Testis (tissue), 2 donors: ENCODE measurements at regions not wholly inside any gene's neighbourhood (a gene's known extent, or its start where the extent isn't known, plus 50 kb on each side); places are given as distances from the start of the nearest gene placed in this dataset.

Experiments used
- CTCF ChIP-seq, 3 experiments: fragments of 450-650 bp in 2 of 3; fragments of 200-600 bp in 1 of 3; sonication (generic) in 1 of 3; IDR thresholded peaks; one replicate each; pipeline ENCODE4 v1.5.1; 2016 to 2019; ENCODE audit warnings: antibody characterized with exemption in 3 of 3, mild to moderate bottlenecking in 2 of 3, moderate library complexity in 1 of 3
- POLR2A ChIP-seq: fragments of 450-650 bp; IDR thresholded peaks from one replicate; pipeline ENCODE4 v1.6.1; 2017; ENCODE audit warnings: antibody characterized with exemption, mild to moderate bottlenecking, moderate library complexity

GRCh38 chr10:31604646-31605170, 285.7 kb downstream of the ZEB1 start:
- no peak for TF ChIP-seq CTCF (IDR thresholded peaks at IDR 0.05)
- no peak for TF ChIP-seq POLR2A
